Mucosa of rectum (tissue), 2 donors: ENCODE measurements at regions not wholly inside any gene's neighbourhood (a gene's known extent, or its start where the extent isn't known, plus 50 kb on each side); places are given as distances from the start of the nearest gene placed in this dataset.

ENCODE experiments used
- H3K27ac ChIP-seq, 2 donors: one replicate each; pipeline ENCODE4 v1.7.0; 2013; ENCODE audit warnings: inconsistent platforms in 2 of 2, low read depth in 2 of 2, low read length in 2 of 2
- H3K27me3 ChIP-seq, 2 donors: one replicate each; pipeline ENCODE4 v1.7.0; 2013; ENCODE audit warnings: low read length in 2 of 2; ENCODE audit not compliant: control insufficient read depth in 2 of 2, insufficient read depth in 2 of 2
- H3K36me3 ChIP-seq, 2 donors: one replicate each; pipeline ENCODE4 v1.7.0; 2013; ENCODE audit warnings: low read length in 2 of 2; ENCODE audit not compliant: control insufficient read depth in 2 of 2, insufficient read depth in 2 of 2
- H3K4me1 ChIP-seq, 2 donors: one replicate each; pipeline ENCODE4 v1.7.0; 2013; ENCODE audit warnings: low read length in 2 of 2, mild to moderate bottlenecking in 1 of 2; ENCODE audit not compliant: control insufficient read depth in 2 of 2, insufficient read depth in 2 of 2
- H3K4me3 ChIP-seq, 2 donors: one replicate each; pipeline ENCODE4 v1.7.0; 2013; ENCODE audit warnings: low read length in 2 of 2
- H3K9ac ChIP-seq, 2 donors: one replicate each; pipeline ENCODE4 v1.7.0; 2013; ENCODE audit warnings: low read length in 2 of 2, low read depth in 1 of 2, mild to moderate bottlenecking in 1 of 2
- H3K9me3 ChIP-seq, 2 donors: one replicate each; pipeline ENCODE4 v1.7.0; 2013; ENCODE audit warnings: low read length in 2 of 2; ENCODE audit not compliant: control insufficient read depth in 2 of 2
- donor health status: healthy.
- donor health status: Normal muscosa, but diverticular disease.

DNA sequence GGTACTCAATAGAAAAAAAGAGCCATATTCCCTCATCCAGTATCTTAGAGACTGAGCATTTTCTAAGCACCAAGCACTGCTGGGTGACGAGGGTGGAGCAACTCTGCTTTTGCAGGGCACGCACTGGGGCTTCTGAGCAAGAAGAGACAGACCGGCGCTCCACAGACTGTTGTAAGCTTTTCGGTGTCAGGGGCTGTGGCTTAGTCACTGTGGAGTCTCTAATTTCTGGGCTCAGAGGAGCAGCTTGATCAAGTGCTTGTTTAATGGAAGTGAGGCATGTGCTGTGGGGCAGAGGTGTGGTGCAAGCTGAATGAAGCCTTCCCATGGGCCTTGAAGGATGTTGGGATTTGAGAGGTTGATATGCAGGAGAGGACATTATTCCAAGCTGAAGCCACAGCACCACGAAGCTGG, 227.1 kb downstream of the MYCN start:
- Histone ChIP-seq H3K27me3 (no peaks in the 10 kb centered on the region), H3K36me3 (no peaks in the 10 kb centered on the region), H3K27ac (no peak overlapping the region), H3K4me3 (no peak overlapping the region), H3K4me1 (no peaks in the 10 kb centered on the region), H3K9ac (no peak overlapping the region), H3K9me3 (no peaks in the 10 kb centered on the region)

- Histone ChIP-seq H3K4me3 (no peak overlapping the region), H3K9me3 (no peaks in the 10 kb centered on the region), H3K27me3 (no peaks in the 10 kb centered on the region), H3K27ac (no peak overlapping the region), H3K36me3 (no peaks in the 10 kb centered on the region), H3K9ac (no peak overlapping the region), H3K4me1 (no peaks in the 10 kb centered on the region)
Measured at GRCh38 chr2:16166327-16166981, 226.1 kb downstream of the MYCN start.

- no peak overlapping the region for H3K27ac ChIP-seq
- no peaks in the 10 kb centered on the region for H3K36me3 ChIP-seq
- H3K27me3 ChIP-seq, result no peaks in the 10 kb centered on the region
- no peak overlapping the region for H3K9ac ChIP-seq
- no peaks in the 10 kb centered on the region for H3K9me3 ChIP-seq
- H3K4me1 ChIP-seq, result no peaks in the 10 kb centered on the region
- no peak overlapping the region for H3K4me3 ChIP-seq
Measured at GRCh38 chr2:16165518-16166326, 225.4 kb downstream of the MYCN start.

- no peak overlapping the region for H3K9ac ChIP-seq
- H3K4me3 ChIP-seq, result no peak overlapping the region
- H3K9me3 ChIP-seq, result no peaks in the 10 kb centered on the region
- no peaks in the 10 kb centered on the region for H3K36me3 ChIP-seq
- H3K27ac ChIP-seq, result no peak overlapping the region
- no peaks in the 10 kb centered on the region for H3K4me1 ChIP-seq
- H3K27me3 ChIP-seq, result no peaks in the 10 kb centered on the region
Measured at GRCh38 chr2:16162491-16163040, 222.2 kb downstream of the MYCN start.

GRCh38 chr2:16161768-16162490, 221.6 kb downstream of the MYCN start:
- Histone ChIP-seq H3K4me3 (no peak overlapping the region), H3K27ac (no peak overlapping the region), H3K4me1 (no peaks in the 10 kb centered on the region), H3K36me3 (no peaks in the 10 kb centered on the region), H3K27me3 (no peaks in the 10 kb centered on the region), H3K9ac (no peak overlapping the region), H3K9me3 (no peaks in the 10 kb centered on the region)

- Histone ChIP-seq H3K9ac (no peak overlapping the region), H3K27ac (no peak overlapping the region), H3K4me3 (no peak overlapping the region), H3K4me1 (no peaks in the 10 kb centered on the region), H3K27me3 (no peaks in the 10 kb centered on the region), H3K9me3 (no peaks in the 10 kb centered on the region), H3K36me3 (no peaks in the 10 kb centered on the region)
Measured at GRCh38 chr2:16161085-16161565, 220.8 kb downstream of the MYCN start.

- H3K4me3 ChIP-seq, result no peak overlapping the region
- no peaks in the 10 kb centered on the region for H3K4me1 ChIP-seq
- H3K27ac ChIP-seq, result no peak overlapping the region
- H3K27me3 ChIP-seq, result no peaks in the 10 kb centered on the region
- no peaks in the 10 kb centered on the region for H3K9me3 ChIP-seq
- no peaks in the 10 kb centered on the region for H3K36me3 ChIP-seq
- no peak overlapping the region for H3K9ac ChIP-seq
Measured at GRCh38 chr2:16160281-16161084, 220.1 kb downstream of the MYCN start.

DNA sequence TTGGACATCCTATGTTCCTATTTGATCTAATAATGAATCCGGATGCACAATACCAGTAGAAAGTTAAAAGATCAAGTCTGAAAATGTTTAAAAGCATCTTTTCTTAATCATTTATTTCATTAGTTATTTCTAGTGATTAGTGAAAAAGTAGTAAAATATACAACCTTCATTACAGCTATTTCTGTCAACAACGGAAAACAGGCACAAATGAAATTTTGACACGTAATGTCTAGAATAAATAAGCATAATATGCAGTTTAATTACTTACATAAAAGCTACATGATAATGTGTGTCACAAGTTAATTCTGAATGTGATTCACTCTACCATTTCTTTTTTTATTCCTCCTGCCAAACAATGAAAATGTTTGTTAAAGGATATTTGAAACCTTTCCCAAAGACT, 216.1 kb downstream of the MYCN start:
- no peak overlapping the region for H3K27ac ChIP-seq
- no peak overlapping the region for H3K9ac ChIP-seq
- H3K4me3 ChIP-seq, result no peak overlapping the region
- H3K36me3 ChIP-seq, result no peaks in the 10 kb centered on the region
- no peaks in the 10 kb centered on the region for H3K27me3 ChIP-seq
- no peaks in the 10 kb centered on the region for H3K9me3 ChIP-seq
- H3K4me1 ChIP-seq, result no peaks in the 10 kb centered on the region

DNA sequence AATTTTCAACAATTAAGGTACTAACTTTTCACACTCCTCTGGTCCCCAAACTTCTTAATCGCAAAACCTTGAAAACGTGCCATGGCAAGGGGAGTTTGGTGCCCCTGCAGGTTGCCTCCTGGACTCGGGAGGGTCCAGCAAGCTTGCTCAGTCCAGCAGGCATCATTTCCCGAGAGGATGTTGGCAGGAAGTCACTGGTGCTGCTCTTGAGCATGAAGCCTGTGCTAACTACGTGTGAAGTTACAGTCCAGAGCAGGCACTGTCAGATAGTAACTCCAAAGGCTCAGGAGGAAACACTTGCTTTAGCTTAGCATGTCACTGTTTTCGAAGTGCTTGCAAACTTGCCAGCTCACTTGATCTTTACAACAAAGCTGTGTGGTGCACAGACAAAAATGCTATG, 215.4 kb downstream of the MYCN start:
- H3K9ac ChIP-seq, result no peak overlapping the region
- H3K9me3 ChIP-seq, result no peaks in the 10 kb centered on the region
- no peak overlapping the region for H3K27ac ChIP-seq
- no peak overlapping the region for H3K4me3 ChIP-seq
- H3K27me3 ChIP-seq, result no peaks in the 10 kb centered on the region
- H3K36me3 ChIP-seq, result no peaks in the 10 kb centered on the region
- H3K4me1 ChIP-seq, result no peaks in the 10 kb centered on the region
